Spleen (tissue), 7 donors: ENCODE measurements at regions not wholly inside any gene's neighbourhood (a gene's known extent, or its start where the extent isn't known, plus 50 kb on each side); places are given as distances from the start of the nearest gene placed in this dataset.

Experiments used
- CTCF ChIP-seq, 11 experiments: fragments of 200-600 bp in 7 of 11; fragments of 450-650 bp in 4 of 11; sonication (generic) in 4 of 11; IDR thresholded peaks in 8 of 11; conservative IDR thresholded peaks in 3 of 11; 1 replicate in 7 of 11; 2 replicates in 4 of 11; pipeline versions ENCODE4 v1.4.0 to v1.8.0; 2016 to 2021; ENCODE audit warnings: antibody characterized with exemption in 11 of 11, inconsistent platforms in 4 of 11, mild to moderate bottlenecking in 1 of 11
- POLR2A ChIP-seq, 3 donors: fragments of 450-650 bp; IDR thresholded peaks; one replicate each; pipeline ENCODE4 v1.5.1; 2017; ENCODE audit warnings: antibody characterized with exemption in 3 of 3, mild to moderate bottlenecking in 1 of 3
- POLR2AphosphoS5 ChIP-seq, 3 donors: sonication (generic); formaldehyde crosslinking; IDR thresholded peaks; one replicate each; pipeline ENCODE4 v1.5.1; 2017; ENCODE audit warnings: antibody characterized with exemption in 3 of 3
- donor health status: DM: no; HTN: no; CAD: no; lungs with moderate emphysema.
- donor health status: DM: no; HTN: no; CAD: no.
- donor health status: DM: no; HTN: no; CAD: no.

- TF ChIP-seq CTCF (IDR thresholded peaks at IDR 0.05 in 8 of 11, conservative IDR thresholded peaks at IDR 0.05 in 3 of 11) (no peak), POLR2A (IDR thresholded peaks at IDR 0.05) (no peak), POLR2AphosphoS5 (IDR thresholded peaks at IDR 0.05) (no peak)
These were observed 68.4 kb downstream of the RPL22L1 start for GRCh38 chr3:170801597-170801996.
